A673 (cell line): ENCODE measurements at regions not wholly inside any gene's neighbourhood (a gene's known extent, or its start where the extent isn't known, plus 50 kb on each side); places are given as distances from the start of the nearest gene placed in this dataset.

ENCODE experiments used
- BruUV-seq: library from RNA; stranded (reverse); fragments of 400-500 nt; replicated peaks from 2 replicates; lab custom pipeline; 2021; lab: Mats Ljungman, UMichigan
- CTCF ChIA-PET: fragments of 300-600 bp; sonication (Branson Sonifier 250); formaldehyde crosslinking; loops from one replicate; lab custom pipeline; 2022; ENCODE audit warnings: antibody characterized with exemption; lab: Charles Lee
- POLR2A ChIA-PET: fragments of 300-600 bp; sonication (Branson Sonifier 250); formaldehyde crosslinking; loops from one replicate; lab custom pipeline; 2022; ENCODE audit warnings: antibody characterized with exemption; ENCODE audit not compliant: low non-redundant PET; lab: Charles Lee
- DNase-seq: peaks from one replicate; pipeline ENCODE4 v3.0.0-alpha.2; 2015; ENCODE audit warnings: low spot score
- H3K27ac ChIP-seq: fragments of 200-600 bp; sonication (generic); 2 replicates; pipeline ENCODE4 v1.5.1; 2016; ENCODE audit warnings: mixed run types, low read depth, mild to moderate bottlenecking, mixed read lengths, antibody characterized with exemption, low read length; ENCODE audit not compliant: poor library complexity, severe bottlenecking
- H3K27me3 ChIP-seq: fragments of 200-600 bp; sonication (generic); replicated peaks from 2 replicates; pipeline ENCODE4 v1.6.1; 2017; ENCODE audit warnings: mixed run types, low read depth, mild to moderate bottlenecking, mixed read lengths, antibody characterized with exemption, low read length; ENCODE audit not compliant: insufficient read depth, poor library complexity
- H3K36me3 ChIP-seq: fragments of 200-600 bp; sonication (generic); 2 replicates; pipeline ENCODE4 v1.6.1; 2016; ENCODE audit warnings: mixed run types, mild to moderate bottlenecking, mixed read lengths, antibody characterized with exemption, low read length; ENCODE audit not compliant: insufficient read depth, poor library complexity, severe bottlenecking
- H3K4me1 ChIP-seq: fragments of 200-600 bp; sonication (generic); 2 replicates; pipeline ENCODE4 v1.6.1; 2017; ENCODE audit warnings: mixed run types, mild to moderate bottlenecking, mixed read lengths, antibody characterized with exemption, low read length; ENCODE audit not compliant: insufficient read depth, poor library complexity, severe bottlenecking
- H3K4me3 ChIP-seq: fragments of 200-600 bp; sonication (generic); 2 replicates; pipeline ENCODE4 v1.5.1; 2016; ENCODE audit warnings: low read depth, mixed run types, mild to moderate bottlenecking, mixed read lengths, low read length; ENCODE audit not compliant: poor library complexity, severe bottlenecking
- H3K9me3 ChIP-seq: fragments of 200-600 bp; sonication (generic); 2 replicates; pipeline ENCODE4 v1.6.1; 2016; ENCODE audit warnings: mixed run types, low read depth, mild to moderate bottlenecking, mixed read lengths, antibody characterized with exemption, low read length; ENCODE audit not compliant: poor library complexity, severe bottlenecking
- EZH2 ChIP-seq: fragments of 200-600 bp; sonication (generic); IDR thresholded peaks from 2 replicates; pipeline ENCODE4 v1.6.1; 2017; ENCODE audit warnings: borderline replicate concordance, low read depth, mild to moderate bottlenecking, mixed read lengths, antibody characterized with exemption, low read length; ENCODE audit not compliant: poor library complexity, severe bottlenecking
- intact Hi-C: fragments of 100-400 bp; cut with micrococcal nuclease; formaldehyde crosslinking; loops from one replicate; pipeline ENCODE4 v1.10.0; 2022; ENCODE audit not compliant: unreplicated experiment
- TF ChIP-seq, protein P1 (sequence below): fragments of 300-800, 200-600 bp; sonication (generic); conservative IDR thresholded peaks from 2 replicates; pipeline ENCODE4 v1.5.1; 2017; ENCODE audit warnings: low read depth, mild to moderate bottlenecking, antibody characterized with exemption, low read length, moderate library complexity, mixed read lengths

- TF ChIP-seq, protein P1, sequence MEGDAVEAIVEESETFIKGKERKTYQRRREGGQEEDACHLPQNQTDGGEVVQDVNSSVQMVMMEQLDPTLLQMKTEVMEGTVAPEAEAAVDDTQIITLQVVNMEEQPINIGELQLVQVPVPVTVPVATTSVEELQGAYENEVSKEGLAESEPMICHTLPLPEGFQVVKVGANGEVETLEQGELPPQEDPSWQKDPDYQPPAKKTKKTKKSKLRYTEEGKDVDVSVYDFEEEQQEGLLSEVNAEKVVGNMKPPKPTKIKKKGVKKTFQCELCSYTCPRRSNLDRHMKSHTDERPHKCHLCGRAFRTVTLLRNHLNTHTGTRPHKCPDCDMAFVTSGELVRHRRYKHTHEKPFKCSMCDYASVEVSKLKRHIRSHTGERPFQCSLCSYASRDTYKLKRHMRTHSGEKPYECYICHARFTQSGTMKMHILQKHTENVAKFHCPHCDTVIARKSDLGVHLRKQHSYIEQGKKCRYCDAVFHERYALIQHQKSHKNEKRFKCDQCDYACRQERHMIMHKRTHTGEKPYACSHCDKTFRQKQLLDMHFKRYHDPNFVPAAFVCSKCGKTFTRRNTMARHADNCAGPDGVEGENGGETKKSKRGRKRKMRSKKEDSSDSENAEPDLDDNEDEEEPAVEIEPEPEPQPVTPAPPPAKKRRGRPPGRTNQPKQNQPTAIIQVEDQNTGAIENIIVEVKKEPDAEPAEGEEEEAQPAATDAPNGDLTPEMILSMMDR = no peak
- TF ChIP-seq EZH2 = no peak
- ChIA-PET POLR2A (no interaction called here), CTCF (no interaction called here)
- no peak for DNase-seq
- no peak overlapping the region for H3K4me3 ChIP-seq
- no peak overlapping the region for H3K27ac ChIP-seq
- no TSS peak for BruUV-seq
- H3K27me3 ChIP-seq = no peaks in the 10 kb centered on the region
- peaks cover 3% of the 10 kb centered on the region for H3K4me1 ChIP-seq
- no peaks in the 10 kb centered on the region for H3K9me3 ChIP-seq
- no peaks in the 10 kb centered on the region for H3K36me3 ChIP-seq
- intact Hi-C loops = no loop called here
These were observed 119.3 kb upstream of the ZNF608 start for GRCh38 chr5:124865603-124866354.

GRCh38 chr5:124866355-124867136 is 120.1 kb upstream of the ZNF608 start:
- Histone ChIP-seq H3K27ac (no peak overlapping the region), H3K4me3 (no peak overlapping the region), H3K9me3 (no peaks in the 10 kb centered on the region), H3K27me3 (no peaks in the 10 kb centered on the region), H3K36me3 (no peaks in the 10 kb centered on the region), H3K4me1 (peaks cover 4% of the 10 kb centered on the region)
- no peak for DNase-seq
- TF ChIP-seq, protein P1 = no peak
- TF ChIP-seq EZH2 = no peak
- no TSS peak for BruUV-seq
- intact Hi-C loops = no loop called here
- CTCF ChIA-PET = no interaction called here
- POLR2A ChIA-PET = no interaction called here

DNA sequence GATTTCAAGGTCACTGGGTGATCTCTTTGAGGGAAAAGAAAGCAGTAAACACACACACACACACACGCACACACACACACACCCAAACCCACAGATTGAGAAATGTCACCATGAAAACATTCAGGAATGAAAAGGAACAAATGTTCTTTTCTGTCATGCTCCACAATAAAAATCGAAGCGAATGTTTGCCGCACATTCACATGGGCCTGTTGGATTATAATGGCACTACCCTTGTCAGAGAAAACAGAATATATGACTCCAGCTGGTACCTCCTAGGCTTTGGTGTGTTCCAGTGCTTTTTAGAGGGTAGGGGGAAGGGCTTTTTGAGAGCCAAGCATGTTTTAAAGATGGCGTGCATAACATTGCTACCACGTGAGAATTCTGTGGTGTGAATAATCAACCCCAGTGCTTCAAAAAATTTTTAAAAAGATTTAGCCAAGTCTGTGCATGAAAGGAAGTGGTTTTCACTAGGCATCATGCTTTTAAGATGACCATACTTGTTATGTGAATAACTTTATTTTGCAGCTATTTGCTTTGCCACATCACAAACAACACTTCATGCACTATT is 120.8 kb upstream of the ZNF608 start:
- H3K4me1 ChIP-seq = peaks cover 6% of the 10 kb centered on the region
- DNase-seq = no peak
- CTCF ChIA-PET = no interaction called here
- H3K4me3 ChIP-seq = no peak overlapping the region
- BruUV-seq = no TSS peak
- intact Hi-C loops = no loop called here
- H3K27ac ChIP-seq = no peak overlapping the region
- H3K9me3 ChIP-seq = no peaks in the 10 kb centered on the region
- TF ChIP-seq, protein P1 = no peak
- TF ChIP-seq EZH2 = no peak
- H3K27me3 ChIP-seq = no peaks in the 10 kb centered on the region
- POLR2A ChIA-PET = no interaction called here
- H3K36me3 ChIP-seq = no peaks in the 10 kb centered on the region
